ENCODE measurements at regions not wholly inside any gene's neighbourhood (a gene's known extent, or its start where the extent isn't known, plus 50 kb on each side); places are given as distances from the start of the nearest gene placed in this dataset.
"Not testable (repeated sequence)": the region's sequence is repeated elsewhere in the genome, so short reads cannot be mapped to it uniquely, and the experiment has no call there.

DNA sequence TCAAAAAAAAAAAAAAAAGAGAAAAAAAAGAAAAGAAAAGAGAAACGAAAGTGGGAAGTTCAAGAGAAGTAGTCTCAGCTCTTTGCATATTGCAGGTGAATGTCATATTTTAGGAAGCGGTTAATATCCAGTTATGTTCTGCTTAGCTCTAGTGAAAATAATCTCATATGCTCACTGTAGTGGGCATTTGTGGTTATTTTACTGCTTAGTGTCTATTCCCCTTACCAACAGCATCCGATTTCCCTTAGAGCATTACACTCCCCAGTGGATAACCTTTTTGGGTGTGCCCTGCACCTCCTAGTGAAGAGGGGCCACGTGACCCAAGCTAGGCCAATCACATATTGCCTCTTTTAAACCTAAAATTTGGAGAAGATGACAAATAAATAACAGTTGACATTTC, 111.2 kb upstream of the ZNF827 start:
- DNase-seq (ENCODE audit: low spot score in 2 of 2) = no peak
- no peaks in the 10 kb centered on the region for H3K4me1 ChIP-seq
- WGBS, 2 donors = 85 to 87% methylated on average over 4 of the region's 4 CpGs
- no peak overlapping the region for H3K4me3 ChIP-seq
- no peaks in the 10 kb centered on the region for H3K36me3 ChIP-seq
- TF ChIP-seq, protein P1, sequence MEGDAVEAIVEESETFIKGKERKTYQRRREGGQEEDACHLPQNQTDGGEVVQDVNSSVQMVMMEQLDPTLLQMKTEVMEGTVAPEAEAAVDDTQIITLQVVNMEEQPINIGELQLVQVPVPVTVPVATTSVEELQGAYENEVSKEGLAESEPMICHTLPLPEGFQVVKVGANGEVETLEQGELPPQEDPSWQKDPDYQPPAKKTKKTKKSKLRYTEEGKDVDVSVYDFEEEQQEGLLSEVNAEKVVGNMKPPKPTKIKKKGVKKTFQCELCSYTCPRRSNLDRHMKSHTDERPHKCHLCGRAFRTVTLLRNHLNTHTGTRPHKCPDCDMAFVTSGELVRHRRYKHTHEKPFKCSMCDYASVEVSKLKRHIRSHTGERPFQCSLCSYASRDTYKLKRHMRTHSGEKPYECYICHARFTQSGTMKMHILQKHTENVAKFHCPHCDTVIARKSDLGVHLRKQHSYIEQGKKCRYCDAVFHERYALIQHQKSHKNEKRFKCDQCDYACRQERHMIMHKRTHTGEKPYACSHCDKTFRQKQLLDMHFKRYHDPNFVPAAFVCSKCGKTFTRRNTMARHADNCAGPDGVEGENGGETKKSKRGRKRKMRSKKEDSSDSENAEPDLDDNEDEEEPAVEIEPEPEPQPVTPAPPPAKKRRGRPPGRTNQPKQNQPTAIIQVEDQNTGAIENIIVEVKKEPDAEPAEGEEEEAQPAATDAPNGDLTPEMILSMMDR (IDR thresholded peaks at IDR 0.05) = no peak
- no peak for TF ChIP-seq EP300 (IDR thresholded peaks at IDR 0.05)
- no peak for TF ChIP-seq POLR2A (IDR thresholded peaks at IDR 0.05)
- H3K27me3 ChIP-seq = no peaks in the 10 kb centered on the region
- H3K27ac ChIP-seq = no peak overlapping the region
- H3K9me3 ChIP-seq = peaks cover 0 to 16% (median 0%) of the 10 kb centered on the region in 4 donors

DNA sequence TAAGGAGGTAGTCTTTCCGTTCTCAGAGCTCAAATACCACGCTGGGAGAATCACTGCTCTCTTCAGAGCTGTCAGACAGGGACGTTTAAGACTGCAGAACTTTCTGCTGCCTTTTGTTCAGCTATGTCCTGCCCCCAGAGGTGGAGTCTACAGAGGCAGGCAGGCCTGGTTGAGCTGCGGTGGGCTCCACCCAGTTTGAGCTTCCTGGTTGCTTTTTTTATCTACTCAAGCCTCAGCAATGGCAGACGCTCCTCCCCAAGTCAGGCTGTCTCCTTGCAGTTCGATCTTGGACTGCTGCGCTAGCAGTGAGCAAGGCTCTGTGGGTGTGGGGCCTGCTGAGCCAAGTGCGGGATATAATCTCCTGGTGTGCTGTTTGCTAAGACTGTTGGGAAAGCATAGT, 109.1 kb upstream of the ZNF827 start:
- 78 to 80% methylated on average over 8 of the region's 8 CpGs for WGBS, 2 donors
- DNase-seq (ENCODE audit: low spot score in 2 of 2); H3K36me3 ChIP-seq; H3K27ac ChIP-seq; H3K4me1 ChIP-seq; H3K4me3 ChIP-seq; H3K27me3 ChIP-seq: not testable (repeated sequence)
- H3K9me3 ChIP-seq = peaks cover 0 to 23% (median 0%) of the 10 kb centered on the region in 4 donors

DNA sequence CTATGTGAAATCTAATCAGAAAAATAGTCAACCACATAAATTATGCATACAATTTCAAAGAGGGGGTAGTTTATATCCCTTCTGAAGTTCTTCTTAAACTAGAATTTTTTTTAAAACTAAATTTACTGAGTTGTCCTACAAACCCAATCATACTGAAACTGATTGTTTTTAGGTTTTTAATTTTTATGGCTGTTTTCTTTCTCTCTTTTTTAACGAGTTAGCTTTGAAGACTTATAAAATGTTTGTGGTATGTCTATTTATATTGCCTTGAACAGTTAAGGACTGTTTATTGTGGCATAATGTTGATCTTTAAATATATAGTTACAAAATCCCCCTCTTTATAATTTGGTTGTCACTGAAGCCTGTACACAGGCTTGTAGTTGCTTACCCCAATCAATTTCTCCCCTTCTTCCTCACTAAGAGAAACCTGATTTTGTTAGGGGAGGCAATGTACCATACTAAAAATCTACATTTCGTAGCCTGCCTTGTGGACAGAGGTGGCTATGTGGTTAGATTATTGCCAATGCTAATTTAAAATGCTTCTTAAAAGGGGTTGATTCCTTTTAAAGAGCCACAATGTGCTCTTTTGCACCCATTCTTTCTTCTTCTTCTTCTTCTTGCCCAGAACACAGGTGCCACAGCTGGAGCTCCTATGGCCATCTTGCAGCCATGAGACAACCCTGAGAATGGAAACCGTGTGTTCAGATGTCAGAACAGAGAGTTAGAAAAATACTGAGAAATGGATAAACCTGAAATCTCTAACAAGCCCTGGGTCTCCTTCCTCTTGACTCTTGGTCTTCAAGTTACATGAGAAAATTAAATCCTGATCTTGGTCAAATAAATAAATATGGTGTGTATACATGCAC, 102.7 kb upstream of the ZNF827 start:
- Histone ChIP-seq H3K27me3 (no peaks in the 10 kb centered on the region), H3K4me1 (no peaks in the 10 kb centered on the region), H3K9me3 (peaks cover 0 to 8% (median 0%) of the 10 kb centered on the region in 4 donors), H3K36me3 (no peaks in the 10 kb centered on the region), H3K4me3 (no peak overlapping the region), H3K27ac (no peak overlapping the region)
- TF ChIP-seq EP300 (IDR thresholded peaks at IDR 0.05) = no peak
- TF ChIP-seq POLR2A (IDR thresholded peaks at IDR 0.05) = no peak
- TF ChIP-seq, protein P1 (IDR thresholded peaks at IDR 0.05) = no peak
- no peak for DNase-seq (ENCODE audit: low spot score in 2 of 2)
- WGBS, 2 donors = 84 to 85% methylated on average over 3 of the region's 3 CpGs

DNA sequence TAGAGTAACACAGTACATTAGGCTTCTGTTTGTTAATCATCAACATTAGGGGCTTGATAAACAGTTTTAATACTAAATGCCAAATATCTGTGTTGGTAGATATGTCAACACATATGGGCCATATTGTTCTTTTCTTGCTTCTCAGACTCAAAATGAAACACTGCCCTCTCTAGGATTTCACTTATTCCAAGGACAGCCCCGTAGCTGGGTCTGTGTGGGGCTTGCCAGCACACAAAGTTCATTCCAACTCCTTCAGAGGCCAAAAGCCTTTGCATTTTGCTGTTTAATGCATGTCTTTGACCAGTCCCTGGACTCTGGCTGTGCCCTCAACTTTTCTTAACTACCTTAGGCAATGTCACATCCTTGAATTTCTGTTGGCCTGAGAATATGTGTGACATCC, 102.0 kb upstream of the ZNF827 start:
- DNase-seq (ENCODE audit: low spot score in 2 of 2) = no peak
- TF ChIP-seq POLR2A (IDR thresholded peaks at IDR 0.05) (no peak), EP300 (IDR thresholded peaks at IDR 0.05) (no peak)
- TF ChIP-seq, protein P1 (IDR thresholded peaks at IDR 0.05) = no peak
- Histone ChIP-seq H3K36me3 (no peaks in the 10 kb centered on the region), H3K4me1 (no peaks in the 10 kb centered on the region), H3K27ac (no peak overlapping the region), H3K9me3 (peaks cover 0 to 8% (median 0%) of the 10 kb centered on the region in 4 donors), H3K4me3 (no peak overlapping the region), H3K27me3 (no peaks in the 10 kb centered on the region)
- WGBS, 2 donors = 19 to 35% methylated on average over 1 of the region's 1 CpG

DNA sequence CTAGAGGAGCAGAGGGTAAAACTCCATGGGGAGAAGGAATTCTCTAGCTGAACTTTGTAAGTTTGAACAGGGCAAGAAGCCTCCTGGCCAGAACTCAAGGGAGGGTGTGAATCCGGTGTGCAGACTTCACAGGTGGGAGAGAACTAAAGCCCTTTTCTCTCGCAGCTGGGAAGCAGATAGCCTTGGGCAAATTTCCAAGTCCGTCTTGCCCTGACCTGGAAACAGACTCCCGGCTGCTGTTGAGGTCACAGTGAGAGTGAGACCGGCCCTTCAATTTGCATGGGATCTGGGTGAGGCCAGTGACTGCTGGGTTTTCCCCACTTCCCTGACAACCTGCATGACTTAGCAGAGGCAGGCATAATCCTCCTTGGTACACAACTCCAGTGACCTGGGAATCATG, 94.5 kb upstream of the ZNF827 start:
- WGBS, 2 donors = 17 to 35% methylated on average over 5 of the region's 5 CpGs
- Histone ChIP-seq H3K4me3 (no peak overlapping the region), H3K27ac (no peak overlapping the region), H3K9me3 (no peaks in the 10 kb centered on the region), H3K4me1 (peaks cover 0 to 4% (median 0%) of the 10 kb centered on the region in 4 donors), H3K27me3 (no peaks in the 10 kb centered on the region), H3K36me3 (no peaks in the 10 kb centered on the region)
- DNase-seq (ENCODE audit: low spot score in 2 of 2) = no peak
- TF ChIP-seq POLR2A (IDR thresholded peaks at IDR 0.05) (no peak), EP300 (IDR thresholded peaks at IDR 0.05) (no peak)
- TF ChIP-seq, protein P1 (IDR thresholded peaks at IDR 0.05) = no peak

All from tibial nerve (tissue), 4 donors.